GM13977 (cell line): ENCODE measurements at regions not wholly inside any gene's neighbourhood (a gene's known extent, or its start where the extent isn't known, plus 50 kb on each side); places are given as distances from the start of the nearest gene placed in this dataset.

Experiments
- DNase-seq: peaks from one replicate; pipeline ENCODE4 v3.0.0; 2012; ENCODE audit warnings: low spot score
- in situ Hi-C: fragments of 300-500 bp; cut with MboI; formaldehyde crosslinking; loops from one replicate; pipeline ENCODE4 v1.12.0; 2022; ENCODE audit warnings: low sequenced_read_pairs, low pct_unique_long_range_greater_than_20kb, mixed read lengths, inconsistent platforms; ENCODE audit not compliant: unreplicated experiment
- TF ChIP-seq, protein P1 (sequence below): IDR thresholded peaks from 2 replicates; pipeline ENCODE4 v1.5.1; 2012; ENCODE audit warnings: mild to moderate bottlenecking, control low read depth; ENCODE audit not compliant: insufficient read depth; ENCODE audit errors: extremely low read depth, missing control alignments

DNA sequence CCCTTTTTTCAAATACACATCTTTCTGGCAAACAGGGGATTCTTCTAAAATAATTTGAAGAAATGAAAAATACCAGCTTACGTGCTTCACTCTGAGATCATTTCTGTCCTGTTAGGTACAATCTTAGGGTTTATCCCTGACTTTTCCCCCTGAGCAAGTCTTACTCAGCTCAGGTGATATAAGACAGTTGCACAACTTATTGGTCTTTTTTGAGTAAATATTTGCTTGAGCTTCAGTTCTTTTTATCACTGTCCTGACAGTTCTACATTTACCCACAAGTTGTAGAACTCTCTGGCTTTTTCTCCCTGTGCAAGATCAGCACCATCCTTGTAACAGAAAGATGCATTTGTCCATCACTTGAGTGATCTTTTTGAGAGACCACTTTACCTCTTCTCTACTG is 84.9 kb downstream of the MID1IP1 start:
- in situ Hi-C loops = no loop called here
- DNase-seq = no peak
- TF ChIP-seq, protein P1, sequence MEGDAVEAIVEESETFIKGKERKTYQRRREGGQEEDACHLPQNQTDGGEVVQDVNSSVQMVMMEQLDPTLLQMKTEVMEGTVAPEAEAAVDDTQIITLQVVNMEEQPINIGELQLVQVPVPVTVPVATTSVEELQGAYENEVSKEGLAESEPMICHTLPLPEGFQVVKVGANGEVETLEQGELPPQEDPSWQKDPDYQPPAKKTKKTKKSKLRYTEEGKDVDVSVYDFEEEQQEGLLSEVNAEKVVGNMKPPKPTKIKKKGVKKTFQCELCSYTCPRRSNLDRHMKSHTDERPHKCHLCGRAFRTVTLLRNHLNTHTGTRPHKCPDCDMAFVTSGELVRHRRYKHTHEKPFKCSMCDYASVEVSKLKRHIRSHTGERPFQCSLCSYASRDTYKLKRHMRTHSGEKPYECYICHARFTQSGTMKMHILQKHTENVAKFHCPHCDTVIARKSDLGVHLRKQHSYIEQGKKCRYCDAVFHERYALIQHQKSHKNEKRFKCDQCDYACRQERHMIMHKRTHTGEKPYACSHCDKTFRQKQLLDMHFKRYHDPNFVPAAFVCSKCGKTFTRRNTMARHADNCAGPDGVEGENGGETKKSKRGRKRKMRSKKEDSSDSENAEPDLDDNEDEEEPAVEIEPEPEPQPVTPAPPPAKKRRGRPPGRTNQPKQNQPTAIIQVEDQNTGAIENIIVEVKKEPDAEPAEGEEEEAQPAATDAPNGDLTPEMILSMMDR = no peak

DNA sequence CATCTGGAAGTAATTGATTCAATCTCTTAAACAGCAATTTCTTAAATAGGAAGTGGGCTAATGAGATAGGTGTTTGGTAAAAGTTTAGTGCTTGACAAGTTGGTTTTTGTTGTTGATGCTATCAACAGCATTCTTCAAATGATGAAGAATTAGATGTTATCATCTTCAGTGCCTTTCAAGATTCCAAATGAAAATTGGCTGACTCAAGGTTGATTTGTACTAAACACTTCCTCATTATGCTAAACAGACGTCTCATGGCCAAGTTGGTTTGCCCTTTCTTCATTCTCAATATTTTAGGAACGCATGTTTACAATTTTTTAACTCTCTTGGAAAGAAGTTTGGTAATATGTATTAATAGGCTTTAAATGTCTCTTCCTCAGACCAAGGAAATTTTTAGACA is 86.0 kb downstream of the MID1IP1 start:
- in situ Hi-C loops = no loop called here

DNA sequence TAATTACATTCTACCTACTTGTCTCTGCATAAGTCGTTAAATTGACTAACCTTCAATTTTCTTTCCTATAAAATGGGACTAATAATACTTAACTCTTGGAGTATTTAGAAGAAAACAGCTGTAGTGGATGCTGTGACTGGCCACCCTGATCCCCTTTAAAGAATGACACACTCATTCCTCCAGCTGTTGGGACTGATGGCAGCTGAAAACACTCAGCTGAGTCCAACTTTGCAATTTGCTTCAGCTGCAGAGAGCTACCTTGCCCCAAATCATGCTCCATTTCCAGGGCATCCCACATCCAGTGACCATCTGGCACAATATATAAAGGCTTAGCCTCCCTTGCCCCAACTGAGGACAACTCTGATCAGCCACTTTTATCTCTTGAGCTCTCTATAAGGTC is 89.1 kb downstream of the MID1IP1 start:
- no peak for DNase-seq
- in situ Hi-C loops = no loop called here
- TF ChIP-seq, protein P1 = no peak

More for the DNA sequence above, 86.0 kb downstream of the MID1IP1 start:
- TF ChIP-seq, protein P1 = no peak
- DNase-seq = no peak

DNA sequence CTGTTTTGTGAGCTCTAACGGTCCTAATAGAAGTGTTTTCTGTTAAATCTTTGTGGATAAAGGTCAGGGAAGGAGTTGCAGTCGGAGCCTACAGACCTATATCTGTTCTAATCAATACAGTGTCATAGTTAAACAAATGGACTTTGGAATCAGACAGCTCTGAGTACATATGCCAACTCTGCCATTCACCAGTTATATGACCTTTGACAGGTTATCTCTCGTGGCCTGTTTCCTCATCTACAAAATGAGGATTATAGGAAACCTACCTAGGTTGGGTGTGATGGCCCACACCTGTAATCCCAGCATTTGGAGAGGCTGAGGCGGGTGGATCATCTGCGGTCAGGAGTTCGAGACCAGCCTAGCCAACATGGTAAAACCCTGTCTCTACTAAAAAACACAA is 89.7 kb downstream of the MID1IP1 start:
- in situ Hi-C loops = no loop called here
- DNase-seq = no peak

DNA sequence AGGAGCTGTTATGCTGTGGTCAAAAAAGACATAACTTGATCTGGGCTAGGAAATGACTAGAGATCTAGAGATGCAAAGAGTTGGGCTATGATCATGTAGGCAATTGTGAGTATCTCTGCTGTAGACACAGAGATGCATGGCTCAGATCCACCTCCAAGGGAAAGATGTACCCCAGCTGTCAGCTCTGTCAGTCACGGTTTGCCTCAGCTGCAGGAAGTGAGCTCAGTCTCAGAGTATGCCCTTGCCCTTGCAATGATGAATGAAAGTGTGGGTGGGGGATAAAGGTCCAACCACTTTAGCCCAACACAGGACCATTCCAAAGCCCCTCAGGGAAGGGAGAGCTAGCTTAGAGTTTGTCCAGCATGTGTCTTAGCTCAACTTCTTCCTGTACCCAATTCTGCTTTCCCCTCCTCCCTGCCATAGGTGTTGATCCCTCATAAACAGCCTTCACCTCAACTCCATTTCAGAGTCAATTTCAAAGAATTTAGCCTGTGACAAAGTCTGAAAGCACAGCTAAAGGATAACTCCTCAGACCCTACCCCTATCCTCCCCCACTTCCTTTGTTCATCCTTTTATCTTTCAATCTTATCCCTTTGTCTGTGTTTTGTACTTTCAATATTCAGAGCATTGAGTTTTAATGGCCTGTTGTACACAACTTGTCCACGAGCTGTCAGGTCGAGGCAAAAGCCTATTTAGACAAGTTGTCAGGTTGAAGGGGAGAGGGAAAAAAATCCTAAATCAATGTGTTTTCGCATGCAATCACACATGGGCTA is 90.6 kb downstream of the MID1IP1 start:
- TF ChIP-seq, protein P1 = no peak
- peak; percentile 33 for DNase-seq
- in situ Hi-C loops = no loop called here

More for the DNA sequence above, 89.7 kb downstream of the MID1IP1 start:
- TF ChIP-seq, protein P1 = no peak

DNA sequence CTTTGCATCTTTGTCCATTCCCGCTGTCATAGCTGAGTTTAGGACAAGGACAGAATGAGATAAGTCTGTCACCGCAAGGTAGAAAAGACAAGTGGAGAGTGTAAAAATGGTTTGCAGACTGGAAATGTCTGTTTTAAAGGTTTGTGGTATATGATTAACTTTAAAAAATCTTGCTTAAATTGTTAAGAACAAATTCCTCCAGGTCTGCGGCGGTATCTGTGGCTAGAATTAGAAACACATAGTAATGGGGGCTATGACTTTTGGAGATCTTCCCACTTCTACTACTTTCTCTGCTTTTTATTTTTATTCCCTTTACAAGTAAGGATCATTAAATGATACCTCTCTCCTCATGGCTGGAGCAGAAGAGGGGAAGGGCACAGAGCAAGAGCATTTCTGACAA is 92.2 kb downstream of the MID1IP1 start:
- DNase-seq = no peak
- TF ChIP-seq, protein P1 = no peak
- in situ Hi-C loops = no loop called here
